ENCODE measurements at regions not wholly inside any gene's neighbourhood (a gene's known extent, or its start where the extent isn't known, plus 50 kb on each side); places are given as distances from the start of the nearest gene placed in this dataset.
A peak's percentile ranks its signal among the peaks of the same experiment; 100 is the strongest.
"Not testable (repeated sequence)": the region's sequence is repeated elsewhere in the genome, so short reads cannot be mapped to it uniquely, and the experiment has no call there.

DNA sequence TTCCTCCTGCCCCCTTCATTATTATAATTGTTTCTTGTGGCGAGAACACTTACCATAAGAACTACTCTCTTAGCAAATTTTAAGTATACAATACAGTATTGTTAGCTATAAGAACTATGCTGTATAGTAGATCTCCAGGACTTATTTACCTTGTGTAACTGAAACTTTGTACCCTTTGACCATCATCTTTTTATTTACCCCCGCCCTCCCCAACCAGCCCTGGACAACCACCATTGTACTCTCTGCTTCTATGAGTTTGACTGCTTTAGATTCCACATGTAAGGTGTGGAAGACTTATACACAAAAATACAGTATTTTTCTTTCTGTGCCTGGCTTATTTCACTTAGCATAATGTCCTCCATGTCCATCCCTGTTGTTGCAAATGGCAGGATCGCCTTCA is 161.1 kb downstream of the PHF8 start:
- DNase-seq = no peak
- Histone ChIP-seq H3K9me3 (ENCODE audit: low read length) (no peaks in the 10 kb centered on the region), H3F3A (ENCODE audit: low read length, unreplicated experiment) (no peaks in the 10 kb centered on the region), H3K79me2 (ENCODE audit: low read length) (no peaks in the 10 kb centered on the region), H2AFZ (ENCODE audit: low read length) (no peak overlapping the region), H3K9ac (ENCODE audit: low read length) (no peak overlapping the region), H3K9me2 (replicated peaks; ENCODE audit: low read length) (no peaks in the 10 kb centered on the region), H3K4me3 (ENCODE audit: low read length) (no peak overlapping the region), H3K36me3 (ENCODE audit: low read depth, low read length) (no peaks in the 10 kb centered on the region), H3K27me3 (ENCODE audit: low read length) (no peaks in the 10 kb centered on the region), H4K20me1 (ENCODE audit: low read length) (no peaks in the 10 kb centered on the region), H3K27ac (ENCODE audit: low read length) (no peak overlapping the region), H3K4me2 (ENCODE audit: low read length) (no peak overlapping the region), H3K4me1 (ENCODE audit: insufficient read depth, low read length) (no peaks in the 10 kb centered on the region)
- TF ChIP-seq EZH2 (IDR thresholded peaks at IDR 0.05; ENCODE audit: low read length, unreplicated experiment) = no peak
- BruUV-seq (replicated peaks) = no TSS peak
- ChIA-PET POLR2A (ENCODE audit: unreplicated experiment) (no interaction called here), CTCF (no interaction called here)
- intact Hi-C loops (cut with micrococcal nuclease) = no loop called here
- ATAC-seq = no peak

DNA sequence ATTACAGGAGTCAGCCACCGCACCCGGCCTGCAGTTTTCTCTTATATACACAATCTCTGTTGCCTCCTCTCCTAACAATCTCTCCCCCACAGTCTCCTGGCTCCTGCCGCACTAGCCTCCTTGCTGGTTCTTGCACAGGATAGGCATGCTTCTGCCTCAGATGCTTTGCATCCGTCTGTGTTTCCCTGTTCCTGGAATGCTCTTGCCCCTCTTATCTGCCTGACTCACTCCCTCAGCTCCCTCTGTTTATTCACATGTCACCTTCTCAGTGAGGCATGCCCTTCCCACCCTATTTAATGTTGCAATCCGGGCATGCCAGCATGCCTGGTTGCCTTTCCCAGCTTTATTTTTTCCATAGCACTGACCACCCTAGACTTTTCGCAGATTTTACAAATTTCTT is 161.9 kb downstream of the PHF8 start:
- DNase-seq (peak; percentile 43), ATAC-seq (no peak; the same call in 1 of the 2 replicates)
- intact Hi-C loops (cut with micrococcal nuclease) = no loop called here

DNA sequence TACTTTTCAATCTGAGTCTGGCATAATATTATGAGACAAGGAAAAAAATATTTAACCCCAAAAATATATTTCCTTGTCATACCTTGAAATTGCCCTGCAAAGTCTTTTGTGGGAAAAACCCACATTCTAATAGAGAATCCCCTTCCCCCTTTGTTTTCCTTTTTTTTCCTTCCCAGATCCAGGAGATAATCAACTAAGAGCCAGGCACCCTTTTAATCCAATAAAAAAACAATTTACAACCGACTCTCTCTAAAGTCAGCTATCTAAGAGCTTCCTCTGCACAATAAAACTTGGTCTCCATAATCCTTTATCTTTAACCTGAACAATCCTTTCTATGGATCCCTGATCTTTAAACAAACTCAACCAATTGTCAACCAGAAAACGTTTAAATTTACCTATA is 163.5 kb downstream of the PHF8 start:
- H3F3A ChIP-seq (ENCODE audit: low read length, unreplicated experiment); H3K79me2 ChIP-seq (ENCODE audit: low read length); DNase-seq; H2AFZ ChIP-seq (ENCODE audit: low read length); CTCF ChIA-PET; H3K4me1 ChIP-seq (ENCODE audit: insufficient read depth, low read length); H3K4me2 ChIP-seq (ENCODE audit: low read length); H3K9me2 ChIP-seq (replicated peaks; ENCODE audit: low read length); H4K20me1 ChIP-seq (ENCODE audit: low read length); ATAC-seq; H3K9me3 ChIP-seq (ENCODE audit: low read length); H3K27ac ChIP-seq (ENCODE audit: low read length); H3K27me3 ChIP-seq (ENCODE audit: low read length); H3K36me3 ChIP-seq (ENCODE audit: low read depth, low read length); intact Hi-C loops (cut with micrococcal nuclease); H3K4me3 ChIP-seq (ENCODE audit: low read length); H3K9ac ChIP-seq (ENCODE audit: low read length); POLR2A ChIA-PET (ENCODE audit: unreplicated experiment); BruUV-seq (replicated peaks): not testable (repeated sequence)

More for the DNA sequence above, 161.9 kb downstream of the PHF8 start:
- ChIA-PET CTCF (no interaction called here), POLR2A (ENCODE audit: unreplicated experiment) (interaction anchor here (0.6 kb wide), 1 partner anchor 198 kb away, joined by 3 read pairs; no protein-coding TSS in a partner anchor)
- no peak overlapping the region for H3K9ac ChIP-seq (ENCODE audit: low read length)
- no peaks in the 10 kb centered on the region for H3K9me2 ChIP-seq (replicated peaks; ENCODE audit: low read length)
- no peak overlapping the region for H3K4me2 ChIP-seq (ENCODE audit: low read length)
- H3F3A ChIP-seq (ENCODE audit: low read length, unreplicated experiment) = no peaks in the 10 kb centered on the region
- H4K20me1 ChIP-seq (ENCODE audit: low read length) = no peaks in the 10 kb centered on the region
- no peaks in the 10 kb centered on the region for H3K4me1 ChIP-seq (ENCODE audit: insufficient read depth, low read length)
- H2AFZ ChIP-seq (ENCODE audit: low read length) = no peak overlapping the region
- no peaks in the 10 kb centered on the region for H3K79me2 ChIP-seq (ENCODE audit: low read length)
- TF ChIP-seq, protein P1, sequence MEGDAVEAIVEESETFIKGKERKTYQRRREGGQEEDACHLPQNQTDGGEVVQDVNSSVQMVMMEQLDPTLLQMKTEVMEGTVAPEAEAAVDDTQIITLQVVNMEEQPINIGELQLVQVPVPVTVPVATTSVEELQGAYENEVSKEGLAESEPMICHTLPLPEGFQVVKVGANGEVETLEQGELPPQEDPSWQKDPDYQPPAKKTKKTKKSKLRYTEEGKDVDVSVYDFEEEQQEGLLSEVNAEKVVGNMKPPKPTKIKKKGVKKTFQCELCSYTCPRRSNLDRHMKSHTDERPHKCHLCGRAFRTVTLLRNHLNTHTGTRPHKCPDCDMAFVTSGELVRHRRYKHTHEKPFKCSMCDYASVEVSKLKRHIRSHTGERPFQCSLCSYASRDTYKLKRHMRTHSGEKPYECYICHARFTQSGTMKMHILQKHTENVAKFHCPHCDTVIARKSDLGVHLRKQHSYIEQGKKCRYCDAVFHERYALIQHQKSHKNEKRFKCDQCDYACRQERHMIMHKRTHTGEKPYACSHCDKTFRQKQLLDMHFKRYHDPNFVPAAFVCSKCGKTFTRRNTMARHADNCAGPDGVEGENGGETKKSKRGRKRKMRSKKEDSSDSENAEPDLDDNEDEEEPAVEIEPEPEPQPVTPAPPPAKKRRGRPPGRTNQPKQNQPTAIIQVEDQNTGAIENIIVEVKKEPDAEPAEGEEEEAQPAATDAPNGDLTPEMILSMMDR (conservative IDR thresholded peaks at IDR 0.05; ENCODE audit: low read depth, low read length) = no peak
- TF ChIP-seq EZH2 (IDR thresholded peaks at IDR 0.05; ENCODE audit: low read length, unreplicated experiment) (no peak), EZH2phosphoT487 (IDR thresholded peaks at IDR 0.05; ENCODE audit: borderline replicate concordance, low read length) (no peak)
- no peak overlapping the region for H3K4me3 ChIP-seq (ENCODE audit: low read length)
- no peaks in the 10 kb centered on the region for H3K36me3 ChIP-seq (ENCODE audit: low read depth, low read length)
- H3K27ac ChIP-seq (ENCODE audit: low read length) = no peak overlapping the region
- H3K27me3 ChIP-seq (ENCODE audit: low read length) = no peaks in the 10 kb centered on the region
- no peaks in the 10 kb centered on the region for H3K9me3 ChIP-seq (ENCODE audit: low read length)
- BruUV-seq (replicated peaks) = no TSS peak

DNA sequence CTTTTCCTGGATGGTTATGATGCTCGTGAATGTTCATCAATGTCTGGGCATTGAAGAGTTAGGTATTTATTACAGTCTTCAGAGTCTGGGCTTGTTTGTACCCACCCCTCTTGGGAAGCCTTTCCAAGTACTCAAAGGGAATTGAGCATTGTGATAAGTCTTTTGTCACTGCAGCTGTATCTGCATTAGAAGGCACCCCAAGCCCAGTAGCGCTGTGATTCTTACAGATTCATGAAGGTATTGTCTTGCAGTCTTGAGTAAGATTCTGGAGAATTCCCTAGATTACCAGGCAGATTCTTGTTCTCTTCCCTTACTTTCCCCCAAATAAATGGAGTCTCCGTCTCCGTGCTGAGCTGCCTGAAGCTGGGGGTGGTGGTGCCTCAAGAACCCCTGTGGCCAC is 173.4 kb upstream of the HUWE1 start:
- H3K9me2 ChIP-seq (replicated peaks; ENCODE audit: low read length) = no peaks in the 10 kb centered on the region
- no peaks in the 10 kb centered on the region for H4K20me1 ChIP-seq (ENCODE audit: low read length)
- H3K79me2 ChIP-seq (ENCODE audit: low read length) = no peaks in the 10 kb centered on the region
- DNase-seq (no peak), ATAC-seq (no peak)
- H3K4me3 ChIP-seq (ENCODE audit: low read length) = no peak overlapping the region
- no peaks in the 10 kb centered on the region for H3K36me3 ChIP-seq (ENCODE audit: low read depth, low read length)
- no TSS peak for BruUV-seq (replicated peaks)
- intact Hi-C loops (cut with micrococcal nuclease) = no loop called here
- no peaks in the 10 kb centered on the region for H3K4me1 ChIP-seq (ENCODE audit: insufficient read depth, low read length)
- POLR2A ChIA-PET (ENCODE audit: unreplicated experiment) = no interaction called here
- H3K9ac ChIP-seq (ENCODE audit: low read length) = no peak overlapping the region
- no peak for TF ChIP-seq EZH2 (IDR thresholded peaks at IDR 0.05; ENCODE audit: low read length, unreplicated experiment)
- TF ChIP-seq, protein P1 (conservative IDR thresholded peaks at IDR 0.05; ENCODE audit: low read depth, low read length) = no peak
- no peak for TF ChIP-seq EZH2phosphoT487 (IDR thresholded peaks at IDR 0.05; ENCODE audit: borderline replicate concordance, low read length)
- H3K27me3 ChIP-seq (ENCODE audit: low read length) = 0 out of 2 replicates have a peak, but pooled peaks cover 3% of the 10 kb centered on the region
- no peaks in the 10 kb centered on the region for H3K9me3 ChIP-seq (ENCODE audit: low read length)
- no peak overlapping the region for H3K27ac ChIP-seq (ENCODE audit: low read length)
- no peak overlapping the region for H2AFZ ChIP-seq (ENCODE audit: low read length)
- CTCF ChIA-PET = no interaction called here
- H3F3A ChIP-seq (ENCODE audit: low read length, unreplicated experiment) = no peaks in the 10 kb centered on the region
- H3K4me2 ChIP-seq (ENCODE audit: low read length) = no peak overlapping the region

Measured in PC-3 (cell line).